Astrocyte (in vitro differentiated cells and primary cell): ENCODE measurements at regions not wholly inside any gene's neighbourhood (a gene's known extent, or its start where the extent isn't known, plus 50 kb on each side); places are given as distances from the start of the nearest gene placed in this dataset.

Experiments
- DNase-seq: peaks from one replicate; pipeline ENCODE4 v3.0.0-alpha.2; 2010; ENCODE audit warnings: low read depth
- FAIRE-seq: peaks from 2 replicates; lab custom pipeline; 2011; peaks lifted over from hg19 to GRCh38; lab: Jason Lieb, UNC
- H2AFZ ChIP-seq: 2 replicates; pipeline ENCODE4 v1.6.0; 2012; ENCODE audit warnings: low read depth, low read length, inconsistent platforms
- H3K27ac ChIP-seq: 2 replicates; pipeline ENCODE4 v1.5.1; 2011; ENCODE audit warnings: low read depth, low read length, inconsistent platforms
- H3K27me3 ChIP-seq: 2 replicates; pipeline ENCODE4 v1.6.0; 2011; ENCODE audit warnings: low read length, inconsistent platforms; ENCODE audit not compliant: insufficient read depth
- H3K36me3 ChIP-seq: 2 replicates; pipeline ENCODE4 v1.5.1; 2011; ENCODE audit warnings: low read length, inconsistent platforms; ENCODE audit not compliant: insufficient read depth
- H3K4me1 ChIP-seq: 2 replicates; pipeline ENCODE4 v1.5.1; 2011; ENCODE audit warnings: low read length, inconsistent platforms; ENCODE audit not compliant: insufficient read depth
- H3K4me2 ChIP-seq: 2 replicates; pipeline ENCODE4 v1.6.0; 2012; ENCODE audit warnings: low read length, inconsistent platforms
- H3K4me3 ChIP-seq: 2 replicates; pipeline ENCODE4 v1.5.1; 2011; ENCODE audit warnings: low read depth, mild to moderate bottlenecking, low read length, inconsistent platforms; ENCODE audit not compliant: insufficient read depth
- H3K79me2 ChIP-seq: 2 replicates; pipeline ENCODE4 v1.6.0; 2012; ENCODE audit warnings: mild to moderate bottlenecking, low read length, inconsistent platforms; ENCODE audit not compliant: insufficient read depth
- H3K9ac ChIP-seq: 2 replicates; pipeline ENCODE4 v1.6.0; 2012; ENCODE audit warnings: mild to moderate bottlenecking, low read length, inconsistent platforms
- H3K9me3 ChIP-seq: 2 replicates; pipeline ENCODE4 v1.5.1; 2012; ENCODE audit warnings: low read depth, mild to moderate bottlenecking, low read length, inconsistent platforms; ENCODE audit not compliant: insufficient read depth
- H4K20me1 ChIP-seq: 2 replicates; pipeline ENCODE4 v1.6.0; 2012; ENCODE audit warnings: low read length, inconsistent platforms; ENCODE audit not compliant: insufficient read depth
- H3K27ac Mint-ChIP-seq: one replicate; pipeline ENCODE4 v1.8.0; 2021; ENCODE audit warnings: mild to moderate bottlenecking, mixed read lengths; ENCODE audit not compliant: unreplicated experiment
- H3K27me3 Mint-ChIP-seq: one replicate; pipeline ENCODE4 v1.8.0; 2021; ENCODE audit warnings: low read depth, mixed read lengths; ENCODE audit not compliant: unreplicated experiment
- H3K36me3 Mint-ChIP-seq: one replicate; pipeline ENCODE4 v1.8.0; 2021; ENCODE audit warnings: low read depth, mixed read lengths; ENCODE audit not compliant: unreplicated experiment
- H3K4me1 Mint-ChIP-seq: one replicate; pipeline ENCODE4 v1.8.0; 2021; ENCODE audit warnings: low read depth, mixed read lengths; ENCODE audit not compliant: unreplicated experiment
- H3K4me3 Mint-ChIP-seq: one replicate; pipeline ENCODE4 v1.8.0; 2021; ENCODE audit warnings: mild to moderate bottlenecking, moderate library complexity, mixed read lengths; ENCODE audit not compliant: unreplicated experiment
- H3K9me3 Mint-ChIP-seq: one replicate; pipeline ENCODE4 v1.8.0; 2021; ENCODE audit warnings: mild to moderate bottlenecking, mixed read lengths; ENCODE audit not compliant: unreplicated experiment
- EZH2 ChIP-seq: IDR thresholded peaks from 2 replicates; pipeline ENCODE4 v1.6.1; 2012; ENCODE audit warnings: mild to moderate bottlenecking, low read length, inconsistent platforms; ENCODE audit not compliant: insufficient read depth
- TF ChIP-seq, protein P1 (sequence below): IDR thresholded peaks from 2 replicates; pipeline ENCODE4 v1.5.1; 2011; ENCODE audit warnings: low read depth, mild to moderate bottlenecking, inconsistent platforms, low read length, moderate library complexity; ENCODE audit not compliant: insufficient read depth

DNA sequence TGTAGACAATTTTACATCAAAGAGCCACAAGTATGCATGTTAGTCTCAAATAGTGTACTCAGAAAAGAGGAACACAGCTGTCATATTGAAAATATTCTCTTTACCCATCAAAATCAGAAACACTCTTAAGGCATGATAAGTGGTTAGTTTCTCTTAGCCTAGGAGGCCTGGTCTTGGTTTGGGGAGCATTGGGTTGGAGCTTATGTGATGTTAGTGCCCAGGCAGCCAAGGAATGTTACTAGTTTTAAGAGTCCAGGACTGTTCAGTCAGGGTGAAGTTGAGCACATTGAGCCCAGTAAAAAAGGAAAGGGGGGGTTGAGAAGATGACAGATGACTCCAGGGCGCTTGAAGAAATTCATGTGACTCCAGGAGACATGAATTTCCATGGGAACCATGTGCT is 340.6 kb downstream of the HRH4 start:
- Histone ChIP-seq H3K36me3 (no peaks in the 10 kb centered on the region), H3K27me3 (no peaks in the 10 kb centered on the region), H3K9ac (no peak overlapping the region), H3K9me3 (no peaks in the 10 kb centered on the region), H3K4me1 (no peaks in the 10 kb centered on the region), H3K27ac (no peak overlapping the region), H2AFZ (no peak overlapping the region), H3K4me2 (no peak overlapping the region), H3K4me3 (no peak overlapping the region), H4K20me1 (no peaks in the 10 kb centered on the region), H3K79me2 (no peaks in the 10 kb centered on the region)
- Mint-ChIP-seq H3K27me3 (no peaks in the 10 kb centered on the region), H3K4me3 (no peak overlapping the region), H3K36me3 (no peaks in the 10 kb centered on the region), H3K27ac (peak overlapping the region; percentile 5), H3K9me3 (no peaks in the 10 kb centered on the region), H3K4me1 (peaks cover 19% of the 10 kb centered on the region)
- FAIRE-seq (no peak), DNase-seq (no peak)
- TF ChIP-seq, protein P1, sequence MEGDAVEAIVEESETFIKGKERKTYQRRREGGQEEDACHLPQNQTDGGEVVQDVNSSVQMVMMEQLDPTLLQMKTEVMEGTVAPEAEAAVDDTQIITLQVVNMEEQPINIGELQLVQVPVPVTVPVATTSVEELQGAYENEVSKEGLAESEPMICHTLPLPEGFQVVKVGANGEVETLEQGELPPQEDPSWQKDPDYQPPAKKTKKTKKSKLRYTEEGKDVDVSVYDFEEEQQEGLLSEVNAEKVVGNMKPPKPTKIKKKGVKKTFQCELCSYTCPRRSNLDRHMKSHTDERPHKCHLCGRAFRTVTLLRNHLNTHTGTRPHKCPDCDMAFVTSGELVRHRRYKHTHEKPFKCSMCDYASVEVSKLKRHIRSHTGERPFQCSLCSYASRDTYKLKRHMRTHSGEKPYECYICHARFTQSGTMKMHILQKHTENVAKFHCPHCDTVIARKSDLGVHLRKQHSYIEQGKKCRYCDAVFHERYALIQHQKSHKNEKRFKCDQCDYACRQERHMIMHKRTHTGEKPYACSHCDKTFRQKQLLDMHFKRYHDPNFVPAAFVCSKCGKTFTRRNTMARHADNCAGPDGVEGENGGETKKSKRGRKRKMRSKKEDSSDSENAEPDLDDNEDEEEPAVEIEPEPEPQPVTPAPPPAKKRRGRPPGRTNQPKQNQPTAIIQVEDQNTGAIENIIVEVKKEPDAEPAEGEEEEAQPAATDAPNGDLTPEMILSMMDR, result no peak
- TF ChIP-seq EZH2, result no peak

DNA sequence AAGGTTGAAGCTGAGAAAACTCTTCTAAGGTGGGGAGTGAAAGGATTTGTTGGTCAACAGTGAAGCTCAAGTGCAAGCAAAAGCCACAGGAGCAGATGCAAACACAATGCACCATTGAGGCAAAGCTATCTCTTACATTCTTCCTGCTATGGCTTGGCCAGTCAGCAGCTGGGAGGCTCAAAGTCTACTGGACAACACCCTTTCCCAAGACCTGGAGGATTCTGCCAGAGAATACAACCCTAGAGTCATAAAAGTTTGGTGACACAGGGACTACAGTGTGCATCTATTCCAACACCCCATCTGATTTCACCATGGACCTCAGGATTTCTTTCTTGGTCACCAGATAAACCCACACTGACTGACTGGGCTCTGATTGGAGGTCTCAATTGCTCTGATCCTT is 342.0 kb downstream of the HRH4 start:
- H3K4me2 ChIP-seq, result no peak overlapping the region
- Mint-ChIP-seq H3K9me3 (no peaks in the 10 kb centered on the region), H3K27ac (no peak overlapping the region), H3K27me3 (no peaks in the 10 kb centered on the region), H3K36me3 (no peaks in the 10 kb centered on the region), H3K4me3 (no peak overlapping the region), H3K4me1 (peaks cover 19% of the 10 kb centered on the region)
- no peaks in the 10 kb centered on the region for H3K36me3 ChIP-seq
- H3K27ac ChIP-seq, result no peak overlapping the region
- H3K9ac ChIP-seq, result no peak overlapping the region
- H3K79me2 ChIP-seq, result no peaks in the 10 kb centered on the region
- FAIRE-seq, result no peak
- H3K27me3 ChIP-seq, result no peaks in the 10 kb centered on the region
- no peaks in the 10 kb centered on the region for H3K9me3 ChIP-seq
- TF ChIP-seq, protein P1, result no peak
- TF ChIP-seq EZH2, result no peak
- H3K4me1 ChIP-seq, result no peaks in the 10 kb centered on the region
- H3K4me3 ChIP-seq, result no peak overlapping the region
- no peak overlapping the region for H2AFZ ChIP-seq
- DNase-seq, result no peak
- no peaks in the 10 kb centered on the region for H4K20me1 ChIP-seq

DNA sequence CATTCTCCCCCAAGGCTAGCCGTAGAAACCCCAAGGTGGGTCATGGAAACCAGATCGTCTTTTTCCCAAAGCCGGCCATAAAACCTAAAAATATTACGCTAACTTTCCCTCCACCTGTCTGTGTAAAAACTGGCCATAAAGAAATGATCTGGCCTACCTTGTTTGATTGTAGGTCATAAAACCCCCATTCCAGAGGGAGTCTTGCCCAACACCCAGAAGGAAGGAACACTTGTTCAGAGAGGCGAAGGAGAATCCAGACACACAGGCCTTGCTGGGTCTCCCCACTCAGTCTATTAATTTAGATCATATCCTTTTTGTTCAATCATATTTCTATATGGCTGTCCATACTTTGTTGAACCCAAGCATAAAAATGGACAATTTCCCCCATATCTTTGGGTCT is 344.7 kb downstream of the HRH4 start:
- Histone ChIP-seq H3K27me3 (no peaks in the 10 kb centered on the region), H3K4me2 (no peak overlapping the region), H3K9ac (no peak overlapping the region), H3K9me3 (no peaks in the 10 kb centered on the region), H3K36me3 (no peaks in the 10 kb centered on the region), H3K4me3 (no peak overlapping the region), H3K4me1 (no peaks in the 10 kb centered on the region), H3K79me2 (no peaks in the 10 kb centered on the region), H2AFZ (no peak overlapping the region), H4K20me1 (no peaks in the 10 kb centered on the region), H3K27ac (no peak overlapping the region)
- no peak overlapping the region for H3K27ac Mint-ChIP-seq
- H3K36me3 Mint-ChIP-seq, result peaks cover 2% of the 10 kb centered on the region
- H3K4me1 Mint-ChIP-seq, result peaks cover 14% of the 10 kb centered on the region
- H3K9me3 Mint-ChIP-seq, result peaks cover 4% of the 10 kb centered on the region
- no peak overlapping the region for H3K4me3 Mint-ChIP-seq
- no peaks in the 10 kb centered on the region for H3K27me3 Mint-ChIP-seq
- DNase-seq (no peak), FAIRE-seq (no peak)
- TF ChIP-seq, protein P1, result no peak
- TF ChIP-seq EZH2, result no peak
